HepG2 (cell line): ENCODE measurements at regions not wholly inside any gene's neighbourhood (a gene's known extent, or its start where the extent isn't known, plus 50 kb on each side); places are given as distances from the start of the nearest gene placed in this dataset.

Experiments used
- ATAC-seq: fragments of 200-7000 bp; cut with Tn5 transposase; 3 replicates; pipeline ENCODE4 v1.9.1; 2020; ENCODE audit warnings: mild to moderate bottlenecking, moderate library complexity
- BruUV-seq: library from RNA; stranded (reverse); fragments of 400-500 nt; replicated peaks from 2 replicates; lab custom pipeline; 2021; lab: Mats Ljungman, UMichigan
- CTCF ChIA-PET: fragments of 300-600 bp; formaldehyde crosslinking; extraction: SDS; loops from one replicate; lab custom pipeline; 2021; ENCODE audit warnings: low total read pairs, inconsistent platforms, low intra/inter-chr PET ratio; lab: Yijun Ruan, JAX
- POLR2A ChIA-PET: fragments of 350-600 bp; sonication (Branson Sonifier 250); formaldehyde crosslinking; loops from one replicate; lab custom pipeline; 2020; ENCODE audit warnings: antibody characterized with exemption, inconsistent platforms; lab: Yijun Ruan, JAX
- DNase-seq: peaks from one replicate; pipeline ENCODE4 v3.0.0-alpha.2; 2015; ENCODE audit warnings: low spot score
- FAIRE-seq: peaks from 3 replicates; lab custom pipeline; 2011; peaks lifted over from hg19 to GRCh38; lab: Jason Lieb, UNC
- H2AFZ ChIP-seq: one replicate; pipeline ENCODE4 v1.6.1; 2011; ENCODE audit warnings: low read length, inconsistent platforms
- H3K27ac ChIP-seq: fragments of 300-600 bp; 3 replicates; pipeline ENCODE4 v1.8.0; 2011; ENCODE audit warnings: mixed run types, mild to moderate bottlenecking, mixed read lengths, low read length, inconsistent platforms; ENCODE audit not compliant: insufficient read depth; ENCODE audit errors: extremely low read length
- H3K27me3 ChIP-seq, 2 experiments: fragments of 200-600 bp in 1 of 2; 2 replicates in 1 of 2; 3 replicates in 1 of 2; pipeline versions ENCODE4 v1.6.0 to v1.8.0; 2011; ENCODE audit warnings: low read length in 2 of 2, mild to moderate bottlenecking in 2 of 2, moderate library complexity in 2 of 2, inconsistent platforms in 1 of 2; ENCODE audit not compliant: insufficient read depth in 2 of 2, control insufficient read depth in 1 of 2
- H3K36me3 ChIP-seq, 2 experiments: fragments of 200-600 bp in 1 of 2; replicated peaks in 1 of 2; 2 replicates in 1 of 2; 3 replicates in 1 of 2; pipeline versions ENCODE4 v1.5.1 to v1.8.0; 2011; ENCODE audit warnings: low read length in 2 of 2, inconsistent platforms in 1 of 2; ENCODE audit not compliant: insufficient read depth in 2 of 2, control insufficient read depth in 1 of 2
- H3K4me1 ChIP-seq: 2 replicates; pipeline ENCODE4 v1.5.1; 2012; ENCODE audit warnings: low read length, inconsistent platforms; ENCODE audit not compliant: insufficient read depth
- H3K4me2 ChIP-seq: 2 replicates; pipeline ENCODE4 v1.6.0; 2011; ENCODE audit warnings: low read depth, low read length, inconsistent platforms
- H3K4me3 ChIP-seq, 3 experiments: fragments of 200-600 bp in 1 of 3; sonication (generic), shearing (Covaris generic) in 1 of 3; replicated peaks in 1 of 3; 2 replicates each; pipeline ENCODE4 v1.5.1; 2011 to 2016; ENCODE audit warnings: low read length in 3 of 3, inconsistent platforms in 2 of 3, low read depth in 2 of 3, mild to moderate bottlenecking in 2 of 3, control low read depth in 1 of 3, mixed read lengths in 1 of 3; ENCODE audit not compliant: insufficient read depth in 1 of 3
- H3K79me2 ChIP-seq: one replicate; pipeline ENCODE4 v1.6.1; 2011; ENCODE audit warnings: low read length, inconsistent platforms; ENCODE audit not compliant: insufficient read depth
- H3K9ac ChIP-seq: 2 replicates; pipeline ENCODE4 v1.6.0; 2011; ENCODE audit warnings: mild to moderate bottlenecking, low read depth, low read length, inconsistent platforms; ENCODE audit not compliant: insufficient read depth
- H3K9me3 ChIP-seq: 2 replicates; pipeline ENCODE4 v1.5.1; 2012; ENCODE audit warnings: mild to moderate bottlenecking, low read length
- H4K20me1 ChIP-seq: 2 replicates; pipeline ENCODE4 v1.6.0; 2011; ENCODE audit warnings: inconsistent platforms, mild to moderate bottlenecking, low read length, moderate library complexity; ENCODE audit not compliant: insufficient read depth
- ATF7 ChIP-seq, 2 experiments: fragments of 450-650 bp in 1 of 2; sonication (generic) in 1 of 2; formaldehyde crosslinking in 1 of 2; IDR thresholded peaks; 2 replicates each; pipeline versions ENCODE4 v1.4.0 to v1.6.1; 2016 to 2020; ENCODE audit warnings: antibody characterized with exemption in 1 of 2, mild to moderate bottlenecking in 1 of 2, missing genetic modification reagents in 1 of 2
- HMG20B ChIP-seq: conservative IDR thresholded peaks from 2 replicates; pipeline ENCODE4 v1.6.1; 2016; ENCODE audit warnings: missing genetic modification reagents, missing compliant biosample characterization
- TCF7 ChIP-seq: sonication (generic); IDR thresholded peaks from 2 replicates; pipeline ENCODE4 v1.6.1; 2016; ENCODE audit warnings: antibody characterized with exemption, low read depth
- ZBTB7B ChIP-seq: sonication (generic); formaldehyde crosslinking; IDR thresholded peaks from 2 replicates; pipeline ENCODE4 v1.4.0; 2020; ENCODE audit warnings: missing genetic modification reagents
- ZNF136 ChIP-seq: sonication (generic); formaldehyde crosslinking; IDR thresholded peaks from 2 replicates; pipeline ENCODE4 v1.8.1; 2022; ENCODE audit warnings: low read depth, mild to moderate bottlenecking, moderate library complexity, missing genetic modification reagents
- ZNF850 ChIP-seq: sonication (generic); formaldehyde crosslinking; conservative IDR thresholded peaks from 2 replicates; pipeline ENCODE4 v1.9.0; 2021; ENCODE audit warnings: mild to moderate bottlenecking, missing genetic modification reagents
- WGBS: methylation state at CpG from one replicate; pipeline ENCODE4 v1.1.6; 2017; ENCODE audit warnings: low lambda C conversion rate; 5-methylcytosine and 5-hydroxymethylcytosine counted together
- in situ Hi-C: cut with HindIII; loops from 2 replicates; pipeline ENCODE4 v1.10.0; 2017; ENCODE audit warnings: low pct_unique_long_range_greater_than_20kb; ENCODE audit not compliant: extremely low pct_ligation_motif_present
- intact Hi-C: fragments of 100-400 bp; cut with micrococcal nuclease; formaldehyde crosslinking; loops from one replicate; pipeline ENCODE4 v1.10.0; 2022; ENCODE audit not compliant: unreplicated experiment

DNA sequence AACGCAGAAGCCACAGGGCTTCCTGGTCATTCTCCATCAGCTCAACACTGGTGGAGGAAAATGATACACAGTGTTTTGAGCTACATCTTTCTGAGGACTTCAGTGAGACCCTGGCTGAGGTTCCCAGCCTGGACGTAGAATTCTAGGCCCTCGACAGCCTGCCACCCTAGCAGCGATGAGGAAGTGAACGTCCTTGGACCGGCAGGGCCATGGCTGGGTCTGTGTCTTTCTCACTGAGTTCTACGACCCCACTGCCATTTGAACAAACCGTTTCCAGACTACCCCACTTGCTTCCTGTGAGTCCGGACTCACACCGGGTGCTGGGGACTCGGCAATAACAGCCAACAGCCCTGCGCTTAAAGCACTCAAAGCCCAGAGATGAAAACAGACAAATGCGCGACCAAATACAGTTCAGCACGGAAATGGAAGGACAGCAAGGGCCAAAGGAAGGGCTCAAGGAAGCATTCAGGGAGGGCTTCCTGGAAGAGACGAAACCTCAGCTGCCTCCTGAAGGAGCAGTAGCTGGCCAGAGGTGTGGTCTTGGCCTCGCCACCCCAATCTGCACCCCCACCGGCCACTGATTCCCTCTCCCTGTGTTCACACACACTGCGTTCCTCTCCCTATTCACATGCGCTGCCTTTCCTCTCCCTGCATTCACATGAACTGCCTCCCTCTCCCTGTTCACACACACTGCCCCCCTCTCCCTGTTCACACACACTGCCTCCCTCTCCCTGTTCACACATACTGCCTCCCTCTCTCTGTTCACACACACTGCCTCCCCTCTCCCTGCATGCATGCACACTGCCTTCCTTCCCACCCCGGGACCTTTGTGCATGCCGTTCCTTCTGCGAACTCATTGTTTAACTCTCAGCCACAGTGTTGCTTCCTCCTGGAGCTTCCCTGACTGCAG is 136.3 kb upstream of the PRR20G start:
- FAIRE-seq (no peak), DNase-seq (no peak), ATAC-seq (no peak)
- Histone ChIP-seq H4K20me1 (no peaks in the 10 kb centered on the region), H3K9ac (no peak overlapping the region), H3K27me3 (peaks cover 9 to 88% of the 10 kb centered on the region in 2 experiments), H3K79me2 (no peaks in the 10 kb centered on the region), H3K4me2 (no peak overlapping the region), H3K36me3 (no peaks in the 10 kb centered on the region), H2AFZ (no peak overlapping the region), H3K4me1 (no peaks in the 10 kb centered on the region), H3K9me3 (no peaks in the 10 kb centered on the region), H3K4me3 (no peak overlapping the region), H3K27ac (no peak overlapping the region)
- ChIA-PET CTCF (no interaction called here), POLR2A (no interaction called here)
- in situ Hi-C loops = no loop called here
- intact Hi-C loops = no loop called here
- WGBS = 12% methylated on average over 20 of the region's 23 CpGs
- no peak for TF ChIP-seq ZNF136 (CRISPR knock-in tag)
- no peak for TF ChIP-seq TCF7
- no peak for TF ChIP-seq ZBTB7B (CRISPR knock-in tag)
- no peak for TF ChIP-seq ATF7 (IDR thresholded peaks at IDR 0.05)
- TF ChIP-seq ATF7 (CRISPR knock-in tag; IDR thresholded peaks at IDR 0.05) = no peak
- TF ChIP-seq ZNF850 = no peak
- BruUV-seq = no TSS peak

DNA sequence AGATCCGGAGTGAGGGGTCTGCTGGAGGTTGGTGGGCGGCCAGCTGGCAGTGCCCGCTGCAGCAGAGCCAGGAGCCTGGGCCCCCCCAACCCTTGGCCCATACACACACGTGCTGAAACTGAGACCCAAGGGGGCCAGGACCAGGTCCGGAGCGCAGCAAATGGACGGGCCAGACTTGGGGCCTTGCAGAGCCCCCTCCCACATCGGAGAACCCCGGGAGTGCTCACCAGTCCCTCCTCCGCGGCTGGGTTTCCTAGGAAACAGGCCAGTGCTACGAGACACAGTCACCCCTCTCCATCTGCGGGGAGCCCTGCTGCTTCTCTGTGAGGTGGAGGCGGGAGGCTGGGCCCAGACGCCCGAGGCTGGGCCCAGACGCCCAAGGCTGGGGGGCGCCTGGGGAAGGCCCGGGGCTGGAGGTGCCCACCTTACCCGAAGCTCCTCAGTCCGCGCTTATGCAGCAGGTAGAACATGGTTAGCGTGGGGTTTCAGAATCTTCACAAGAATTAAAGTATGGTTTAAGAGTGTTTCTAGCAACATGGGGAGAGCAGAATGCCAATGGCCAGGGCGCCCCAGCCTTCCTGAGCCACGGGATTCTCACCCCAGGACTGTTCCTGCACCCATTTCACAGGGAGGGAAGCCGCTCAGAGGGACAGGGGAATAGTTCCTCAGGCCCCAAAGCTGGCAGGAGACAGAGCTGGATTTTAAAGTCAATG is 135.0 kb upstream of the PRR20G start:
- Histone ChIP-seq H3K27me3 (peaks cover 9 to 91% of the 10 kb centered on the region in 2 experiments), H2AFZ (no peak overlapping the region), H4K20me1 (no peaks in the 10 kb centered on the region), H3K9ac (no peak overlapping the region), H3K4me3 (no peak overlapping the region)
- in situ Hi-C loops = no loop called here
- intact Hi-C loops = no loop called here
- 6% methylated on average over 5 of the region's 26 CpGs for WGBS
- CTCF ChIA-PET = no interaction called here
- no peak for TF ChIP-seq HMG20B (CRISPR knock-in tag)
- TF ChIP-seq, all 625 proteins: peak for 0
- no peak overlapping the region for H3K4me2 ChIP-seq
- H3K9me3 ChIP-seq = no peaks in the 10 kb centered on the region
- POLR2A ChIA-PET = no interaction called here
- no peak for ATAC-seq
- BruUV-seq = no TSS peak
- H3K27ac ChIP-seq = no peak overlapping the region
- H3K36me3 ChIP-seq = no peaks in the 10 kb centered on the region
- FAIRE-seq = no peak
- no peak for DNase-seq
- no peaks in the 10 kb centered on the region for H3K79me2 ChIP-seq
- H3K4me1 ChIP-seq = no peaks in the 10 kb centered on the region
